Kidney (tissue), 13 donors: ENCODE measurements at regions not wholly inside any gene's neighbourhood (a gene's known extent, or its start where the extent isn't known, plus 50 kb on each side); places are given as distances from the start of the nearest gene placed in this dataset.

ENCODE experiments used
- DNase-seq, 5 donors: peaks; one replicate each; pipeline ENCODE4 v3.0.0-alpha.2; 2013 to 2020
- FAIRE-seq: peaks from 2 replicates; lab custom pipeline; 2012; peaks lifted over from hg19 to GRCh38; lab: Jason Lieb, UNC
- H3K27ac ChIP-seq, 2 donors: one replicate each; pipeline ENCODE4 v1.7.0; 2013; ENCODE audit warnings: low read depth in 2 of 2, low read length in 2 of 2, inconsistent platforms in 1 of 2
- H3K27me3 ChIP-seq: one replicate; pipeline ENCODE4 v1.7.1; 2013; ENCODE audit warnings: low read length, inconsistent platforms; ENCODE audit not compliant: control insufficient read depth, insufficient read depth
- H3K36me3 ChIP-seq, 3 donors: one replicate each; pipeline versions ENCODE4 v1.7.0 to v1.7.1; 2013; ENCODE audit warnings: low read length in 3 of 3, control low read depth in 1 of 3, inconsistent platforms in 1 of 3; ENCODE audit not compliant: insufficient read depth in 3 of 3, control insufficient read depth in 2 of 3
- H3K4me1 ChIP-seq, 3 donors: one replicate each; pipeline versions ENCODE4 v1.7.0 to v1.7.1; 2013; ENCODE audit warnings: low read length in 3 of 3, inconsistent platforms in 1 of 3, low read depth in 1 of 3; ENCODE audit not compliant: control insufficient read depth in 2 of 3, insufficient read depth in 2 of 3
- H3K4me3 ChIP-seq, 3 donors: one replicate each; pipeline versions ENCODE4 v1.7.0 to v1.8.1; 2013; ENCODE audit warnings: low read length in 3 of 3, control low read depth in 1 of 3, inconsistent platforms in 1 of 3
- H3K9ac ChIP-seq, 3 donors: one replicate each; pipeline versions ENCODE4 v1.7.0 to v1.7.1; 2013; ENCODE audit warnings: low read length in 3 of 3, control low read depth in 1 of 3, inconsistent platforms in 1 of 3
- H3K9me3 ChIP-seq, 3 donors: one replicate each; pipeline versions ENCODE4 v1.7.0 to v1.7.1; 2013; ENCODE audit warnings: low read length in 3 of 3, control low read depth in 1 of 3, inconsistent platforms in 1 of 3; ENCODE audit not compliant: control insufficient read depth in 2 of 3, insufficient read depth in 1 of 3
- intact Hi-C: fragments of 100-400 bp; cut with DNase I; formaldehyde crosslinking; loops from one replicate; pipeline ENCODE4 v1.11.1; 2022
- TF ChIP-seq, protein P1 (sequence below): IDR thresholded peaks from 3 replicates; pipeline ENCODE4 v1.5.1; 2012; ENCODE audit warnings: mild to moderate bottlenecking, moderate library complexity, borderline replicate concordance; ENCODE audit not compliant: insufficient read depth; ENCODE audit errors: extremely low read depth
- donor health status: control.
- donor health status: control.
- donor health status: control.
- donor health status: control.
- donor health status: control.
- donor health status: DM: yes; HTN: yes; CAD: no.
- donor health status: Normal renal cell carcinoma (clear cell type).

GRCh38 chr9:82565188-82565969 lies 497.6 kb downstream of the RASEF start:
- H3K27ac ChIP-seq: no peak overlapping the region
- H3K4me3 ChIP-seq: no peak overlapping the region
- H3K9me3 ChIP-seq: no peaks in the 10 kb centered on the region
- FAIRE-seq (no peak), DNase-seq (no peak)
- peaks cover 0 to 2% (median 0%) of the 10 kb centered on the region in 3 donors for H3K36me3 ChIP-seq
- TF ChIP-seq, protein P1, sequence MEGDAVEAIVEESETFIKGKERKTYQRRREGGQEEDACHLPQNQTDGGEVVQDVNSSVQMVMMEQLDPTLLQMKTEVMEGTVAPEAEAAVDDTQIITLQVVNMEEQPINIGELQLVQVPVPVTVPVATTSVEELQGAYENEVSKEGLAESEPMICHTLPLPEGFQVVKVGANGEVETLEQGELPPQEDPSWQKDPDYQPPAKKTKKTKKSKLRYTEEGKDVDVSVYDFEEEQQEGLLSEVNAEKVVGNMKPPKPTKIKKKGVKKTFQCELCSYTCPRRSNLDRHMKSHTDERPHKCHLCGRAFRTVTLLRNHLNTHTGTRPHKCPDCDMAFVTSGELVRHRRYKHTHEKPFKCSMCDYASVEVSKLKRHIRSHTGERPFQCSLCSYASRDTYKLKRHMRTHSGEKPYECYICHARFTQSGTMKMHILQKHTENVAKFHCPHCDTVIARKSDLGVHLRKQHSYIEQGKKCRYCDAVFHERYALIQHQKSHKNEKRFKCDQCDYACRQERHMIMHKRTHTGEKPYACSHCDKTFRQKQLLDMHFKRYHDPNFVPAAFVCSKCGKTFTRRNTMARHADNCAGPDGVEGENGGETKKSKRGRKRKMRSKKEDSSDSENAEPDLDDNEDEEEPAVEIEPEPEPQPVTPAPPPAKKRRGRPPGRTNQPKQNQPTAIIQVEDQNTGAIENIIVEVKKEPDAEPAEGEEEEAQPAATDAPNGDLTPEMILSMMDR: no peak
- no peak overlapping the region for H3K9ac ChIP-seq
- H3K4me1 ChIP-seq: peaks cover 0 to 2% (median 0%) of the 10 kb centered on the region in 3 donors
- H3K27me3 ChIP-seq: no peaks in the 10 kb centered on the region
- intact Hi-C loops: no loop called here

GRCh38 chr9:82567953-82568352 lies 495.0 kb downstream of the RASEF start:
- Histone ChIP-seq H3K9me3 (no peaks in the 10 kb centered on the region), H3K9ac (no peak overlapping the region), H3K36me3 (peaks cover 0 to 2% (median 0%) of the 10 kb centered on the region in 3 donors), H3K4me1 (peaks cover 0 to 2% (median 0%) of the 10 kb centered on the region in 3 donors), H3K4me3 (no peak overlapping the region), H3K27me3 (no peaks in the 10 kb centered on the region), H3K27ac (no peak overlapping the region)
- TF ChIP-seq, protein P1: no peak
- DNase-seq (no peak), FAIRE-seq (no peak)
- intact Hi-C loops: no loop called here

- H3K36me3 ChIP-seq: no peaks in the 10 kb centered on the region
- FAIRE-seq (no peak), DNase-seq (no peak)
- H3K9ac ChIP-seq: no peak overlapping the region
- no peak overlapping the region for H3K27ac ChIP-seq
- H3K9me3 ChIP-seq: no peaks in the 10 kb centered on the region
- H3K4me3 ChIP-seq: no peak overlapping the region
- peaks cover 0 to 1% (median 0%) of the 10 kb centered on the region in 3 donors for H3K4me1 ChIP-seq
- H3K27me3 ChIP-seq: no peaks in the 10 kb centered on the region
- intact Hi-C loops: no loop called here
- TF ChIP-seq, protein P1: no peak
These were observed 492.7 kb downstream of the RASEF start for GRCh38 chr9:82570226-82570625.

DNA sequence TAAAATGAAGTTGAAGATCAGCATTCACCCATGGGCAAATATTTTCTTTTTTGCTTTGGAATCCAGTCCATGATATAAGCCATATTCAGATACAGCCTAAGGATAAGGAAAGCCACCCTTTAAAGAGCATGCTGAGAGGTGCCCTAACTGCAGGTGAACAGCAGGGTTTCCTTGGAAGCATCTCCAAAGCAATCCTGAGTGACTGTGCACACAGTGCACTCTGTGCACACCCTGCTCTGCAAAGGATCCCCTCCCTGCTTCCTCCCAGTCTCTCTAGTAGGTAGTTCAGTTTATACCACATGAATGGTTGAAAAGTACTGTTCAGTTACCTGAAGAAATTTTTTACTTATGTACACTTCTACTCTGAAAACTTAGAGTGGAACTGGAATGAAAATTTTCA lies 491.4 kb downstream of the RASEF start:
- intact Hi-C loops: no loop called here
- no peaks in the 10 kb centered on the region for H3K9me3 ChIP-seq
- TF ChIP-seq, protein P1: no peak
- H3K9ac ChIP-seq: no peak overlapping the region
- no peaks in the 10 kb centered on the region for H3K36me3 ChIP-seq
- no peak overlapping the region for H3K27ac ChIP-seq
- no peaks in the 10 kb centered on the region for H3K4me1 ChIP-seq
- no peak for DNase-seq
- FAIRE-seq: no peak
- no peaks in the 10 kb centered on the region for H3K27me3 ChIP-seq
- no peak overlapping the region for H3K4me3 ChIP-seq
